ENCODE measurements at regions not wholly inside any gene's neighbourhood (a gene's known extent, or its start where the extent isn't known, plus 50 kb on each side); places are given as distances from the start of the nearest gene placed in this dataset.
A peak's percentile ranks its signal among the peaks of the same experiment; 100 is the strongest.

GRCh38 chr3:18082551-18083272 is 340.3 kb upstream of the TBC1D5 start:
- H3K36me3 ChIP-seq (ENCODE audit: insufficient read depth, low read length), result no peaks in the 10 kb centered on the region
- H2AFZ ChIP-seq (ENCODE audit: low read length), result no peak overlapping the region; the same call in 1 of the 2 replicates
- no peak overlapping the region for H3K4me3 ChIP-seq (ENCODE audit: low read depth, low read length, poor library complexity, severe bottlenecking)
- H3K27ac ChIP-seq (ENCODE audit: low read depth, low read length, poor library complexity, severe bottlenecking), result no peak overlapping the region
- H3K4me1 ChIP-seq (ENCODE audit: insufficient read depth, low read length, poor library complexity, severe bottlenecking), result no peaks in the 10 kb centered on the region
- BruUV-seq (replicated peaks), result no TSS peak
- H3K79me2 ChIP-seq (ENCODE audit: insufficient read depth, low read depth, low read length), result no peaks in the 10 kb centered on the region
- H3K4me2 ChIP-seq (ENCODE audit: low read length), result no peak overlapping the region
- POLR2A ChIA-PET, result interaction anchor here (0.7 kb wide), 1 partner anchor 30 kb away, joined by 3 read pairs; no protein-coding TSS in a partner anchor
- no peaks in the 10 kb centered on the region for H3K9me2 ChIP-seq (ENCODE audit: insufficient read depth, low read length)
- H4K20me1 ChIP-seq (ENCODE audit: insufficient read depth, low read length), result no peaks in the 10 kb centered on the region
- TF ChIP-seq, protein P1, sequence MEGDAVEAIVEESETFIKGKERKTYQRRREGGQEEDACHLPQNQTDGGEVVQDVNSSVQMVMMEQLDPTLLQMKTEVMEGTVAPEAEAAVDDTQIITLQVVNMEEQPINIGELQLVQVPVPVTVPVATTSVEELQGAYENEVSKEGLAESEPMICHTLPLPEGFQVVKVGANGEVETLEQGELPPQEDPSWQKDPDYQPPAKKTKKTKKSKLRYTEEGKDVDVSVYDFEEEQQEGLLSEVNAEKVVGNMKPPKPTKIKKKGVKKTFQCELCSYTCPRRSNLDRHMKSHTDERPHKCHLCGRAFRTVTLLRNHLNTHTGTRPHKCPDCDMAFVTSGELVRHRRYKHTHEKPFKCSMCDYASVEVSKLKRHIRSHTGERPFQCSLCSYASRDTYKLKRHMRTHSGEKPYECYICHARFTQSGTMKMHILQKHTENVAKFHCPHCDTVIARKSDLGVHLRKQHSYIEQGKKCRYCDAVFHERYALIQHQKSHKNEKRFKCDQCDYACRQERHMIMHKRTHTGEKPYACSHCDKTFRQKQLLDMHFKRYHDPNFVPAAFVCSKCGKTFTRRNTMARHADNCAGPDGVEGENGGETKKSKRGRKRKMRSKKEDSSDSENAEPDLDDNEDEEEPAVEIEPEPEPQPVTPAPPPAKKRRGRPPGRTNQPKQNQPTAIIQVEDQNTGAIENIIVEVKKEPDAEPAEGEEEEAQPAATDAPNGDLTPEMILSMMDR (conservative IDR thresholded peaks at IDR 0.05; ENCODE audit: low read length), result no peak
- TF ChIP-seq EZH2phosphoT487 (IDR thresholded peaks at IDR 0.05; ENCODE audit: borderline replicate concordance, low read depth, low read length), result no peak
- CTCF ChIA-PET (ENCODE audit: unreplicated experiment), result no interaction called here
- no peak for DNase-seq (ENCODE audit: low spot score)
- intact Hi-C loops (cut with micrococcal nuclease; ENCODE audit: unreplicated experiment), result no loop called here
- H3K9me3 ChIP-seq (ENCODE audit: low read length), result no peaks in the 10 kb centered on the region

- no peak overlapping the region for H3K4me2 ChIP-seq (ENCODE audit: low read length)
- no peaks in the 10 kb centered on the region for H3K9me2 ChIP-seq (ENCODE audit: insufficient read depth, low read length)
- H3K9me3 ChIP-seq (ENCODE audit: low read length), result no peaks in the 10 kb centered on the region
- DNase-seq (ENCODE audit: low spot score), result no peak
- no peaks in the 10 kb centered on the region for H3K4me1 ChIP-seq (ENCODE audit: insufficient read depth, low read length, poor library complexity, severe bottlenecking)
- intact Hi-C loops (cut with micrococcal nuclease; ENCODE audit: unreplicated experiment), result no loop called here
- H3K27ac ChIP-seq (ENCODE audit: low read depth, low read length, poor library complexity, severe bottlenecking), result no peak overlapping the region
- ChIA-PET CTCF (ENCODE audit: unreplicated experiment) (no interaction called here), POLR2A (no interaction called here)
- H3K79me2 ChIP-seq (ENCODE audit: insufficient read depth, low read depth, low read length), result no peaks in the 10 kb centered on the region
- TF ChIP-seq EZH2phosphoT487 (IDR thresholded peaks at IDR 0.05; ENCODE audit: borderline replicate concordance, low read depth, low read length), result no peak
- TF ChIP-seq, protein P1 (conservative IDR thresholded peaks at IDR 0.05; ENCODE audit: low read length), result no peak
- H3K36me3 ChIP-seq (ENCODE audit: insufficient read depth, low read length), result no peaks in the 10 kb centered on the region
- no TSS peak for BruUV-seq (replicated peaks)
- H4K20me1 ChIP-seq (ENCODE audit: insufficient read depth, low read length), result no peaks in the 10 kb centered on the region
- no peak overlapping the region for H3K4me3 ChIP-seq (ENCODE audit: low read depth, low read length, poor library complexity, severe bottlenecking)
- H2AFZ ChIP-seq (ENCODE audit: low read length), result 0 out of 2 replicates have a peak overlapping the region, but pooled peaks have one; percentile 33
Measured at GRCh38 chr3:18080198-18080689, 337.8 kb upstream of the TBC1D5 start.

DNA sequence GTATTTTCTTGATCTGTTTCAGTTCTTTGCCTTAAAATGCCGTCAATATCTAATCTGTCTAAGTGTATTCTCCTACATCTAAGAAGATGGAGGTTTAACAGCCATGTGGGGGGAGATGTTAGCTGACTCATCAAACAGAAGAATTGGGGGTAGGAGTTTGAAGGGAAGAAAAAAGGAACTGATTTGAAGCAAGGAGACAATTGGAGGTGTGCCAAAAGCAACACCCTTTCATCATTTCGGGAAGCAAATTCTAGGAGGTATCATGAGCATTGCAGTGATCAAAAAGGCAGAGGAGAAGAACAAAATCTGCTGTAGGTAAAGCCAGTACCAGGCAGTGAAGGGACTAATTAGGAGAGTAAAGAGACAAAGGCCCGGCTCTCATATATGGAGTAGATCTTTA is 337.3 kb upstream of the TBC1D5 start:
- H2AFZ ChIP-seq (ENCODE audit: low read length), result peak overlapping the region; percentile 33; the same call in 1 of the 2 replicates
- DNase-seq (ENCODE audit: low spot score), result no peak
- intact Hi-C loops (cut with micrococcal nuclease; ENCODE audit: unreplicated experiment), result no loop called here
- H3K4me1 ChIP-seq (ENCODE audit: insufficient read depth, low read length, poor library complexity, severe bottlenecking), result no peaks in the 10 kb centered on the region
- H3K4me3 ChIP-seq (ENCODE audit: low read depth, low read length, poor library complexity, severe bottlenecking), result no peak overlapping the region
- no peaks in the 10 kb centered on the region for H3K9me3 ChIP-seq (ENCODE audit: low read length)
- no peak overlapping the region for H3K27ac ChIP-seq (ENCODE audit: low read depth, low read length, poor library complexity, severe bottlenecking)
- no peak overlapping the region for H3K4me2 ChIP-seq (ENCODE audit: low read length)
- no peaks in the 10 kb centered on the region for H3K79me2 ChIP-seq (ENCODE audit: insufficient read depth, low read depth, low read length)
- POLR2A ChIA-PET, result no interaction called here
- H3K9me2 ChIP-seq (ENCODE audit: insufficient read depth, low read length), result no peaks in the 10 kb centered on the region
- no peaks in the 10 kb centered on the region for H3K36me3 ChIP-seq (ENCODE audit: insufficient read depth, low read length)
- no peak for TF ChIP-seq EZH2phosphoT487 (IDR thresholded peaks at IDR 0.05; ENCODE audit: borderline replicate concordance, low read depth, low read length)
- TF ChIP-seq, protein P1 (conservative IDR thresholded peaks at IDR 0.05; ENCODE audit: low read length), result no peak
- BruUV-seq (replicated peaks), result no TSS peak
- no peaks in the 10 kb centered on the region for H4K20me1 ChIP-seq (ENCODE audit: insufficient read depth, low read length)
- CTCF ChIA-PET (ENCODE audit: unreplicated experiment), result no interaction called here
